AG04450 (cell line): ENCODE measurements at regions not wholly inside any gene's neighbourhood (a gene's known extent, or its start where the extent isn't known, plus 50 kb on each side); places are given as distances from the start of the nearest gene placed in this dataset.

Experiments used
- CTCF ChIA-PET: fragments of 300-600, 350-600 bp; formaldehyde crosslinking; extraction: SDS; loops from one replicate; lab custom pipeline; 2022; ENCODE audit warnings: antibody characterized with exemption, inconsistent platforms; lab: Charles Lee
- POLR2A ChIA-PET: fragments of 350-600 bp; formaldehyde crosslinking; extraction: SDS; loops from one replicate; lab custom pipeline; 2021; ENCODE audit warnings: antibody characterized with exemption, inconsistent platforms; lab: Yijun Ruan, JAX
- DNase-seq: peaks from one replicate; pipeline ENCODE4 v3.0.0-alpha.2; 2011; ENCODE audit warnings: low read depth, low spot score
- H3K27ac ChIP-seq: one replicate; pipeline ENCODE4 v1.5.1; 2012; ENCODE audit warnings: low read depth, low read length, control low read depth
- H3K27me3 ChIP-seq: one replicate; pipeline ENCODE4 v1.6.0; 2012; ENCODE audit warnings: low read length; ENCODE audit not compliant: control insufficient read depth, insufficient read depth
- H3K4me3 ChIP-seq: 2 replicates; pipeline ENCODE4 v1.5.1; 2011; ENCODE audit warnings: mild to moderate bottlenecking, low read depth, low read length, control low read depth
- H3K9me3 ChIP-seq: 2 replicates; pipeline ENCODE4 v1.5.1; 2012; ENCODE audit warnings: low read length; ENCODE audit not compliant: control insufficient read depth, insufficient read depth
- CTCF ChIP-seq: IDR thresholded peaks from 2 replicates; pipeline ENCODE4 v1.5.1; 2011; ENCODE audit warnings: low read depth, low read length, control low read depth, inconsistent platforms

- ChIA-PET POLR2A (interaction anchor here (0.8 kb wide), 1 partner anchor 9 kb away, joined by 4 read pairs; no protein-coding TSS in a partner anchor), CTCF (interaction anchor here (1.2 kb wide), 1 partner anchor 42 kb away, joined by 3 read pairs; no protein-coding TSS in a partner anchor)
Measured at GRCh38 chr7:18399436-18400235, 95.9 kb upstream of the HDAC9 start.

GRCh38 chr7:18400275-18400674 is 95.3 kb upstream of the HDAC9 start:
- no peak for TF ChIP-seq CTCF
- Histone ChIP-seq H3K9me3 (no peaks in the 10 kb centered on the region), H3K27ac (no peak overlapping the region), H3K27me3 (no peaks in the 10 kb centered on the region), H3K4me3 (no peak overlapping the region)
- POLR2A ChIA-PET: interaction anchor here (0.8 kb wide), 1 partner anchor 10 kb away, joined by 4 read pairs; no protein-coding TSS in a partner anchor
- DNase-seq: no peak
- CTCF ChIA-PET: interaction anchor here (1.2 kb wide), 1 partner anchor 42 kb away, joined by 3 read pairs; no protein-coding TSS in a partner anchor

More at GRCh38 chr7:18399436-18400235, 95.9 kb upstream of the HDAC9 start:
- no peak overlapping the region for H3K27ac ChIP-seq
- DNase-seq: no peak
- H3K27me3 ChIP-seq: no peaks in the 10 kb centered on the region
- no peaks in the 10 kb centered on the region for H3K9me3 ChIP-seq
- no peak for TF ChIP-seq CTCF
- H3K4me3 ChIP-seq: no peak overlapping the region

- no peaks in the 10 kb centered on the region for H3K9me3 ChIP-seq
- ChIA-PET POLR2A (no interaction called here), CTCF (interaction anchor here (1.2 kb wide), 1 partner anchor 43 kb away, joined by 3 read pairs; no protein-coding TSS in a partner anchor)
- H3K27me3 ChIP-seq: no peaks in the 10 kb centered on the region
- no peak overlapping the region for H3K27ac ChIP-seq
- no peak for DNase-seq
- no peak for TF ChIP-seq CTCF
- no peak overlapping the region for H3K4me3 ChIP-seq
Measured at GRCh38 chr7:18400726-18401125, 94.8 kb upstream of the HDAC9 start.

GRCh38 chr7:18401757-18402156 is 93.8 kb upstream of the HDAC9 start:
- Histone ChIP-seq H3K27ac (no peak overlapping the region), H3K9me3 (no peaks in the 10 kb centered on the region), H3K4me3 (no peak overlapping the region), H3K27me3 (no peaks in the 10 kb centered on the region)
- ChIA-PET CTCF (interaction anchor here (0.6 kb wide), 1 partner anchor 1909 kb away, joined by 3 read pairs; no protein-coding TSS in a partner anchor), POLR2A (no interaction called here)
- no peak for TF ChIP-seq CTCF
- DNase-seq: no peak
